Choroid plexus epithelial cell (primary cell): ENCODE measurements at regions not wholly inside any gene's neighbourhood (a gene's known extent, or its start where the extent isn't known, plus 50 kb on each side); places are given as distances from the start of the nearest gene placed in this dataset.

Experiments used
- DNase-seq: peaks from one replicate; pipeline ENCODE4 v3.0.0-alpha.2; 2010; ENCODE audit warnings: low read depth
- H3K4me3 ChIP-seq: 2 replicates; pipeline ENCODE4 v1.5.1; 2011; ENCODE audit warnings: low read depth, mild to moderate bottlenecking, control low read depth, low read length, moderate library complexity
- TF ChIP-seq, protein P1 (sequence below): conservative IDR thresholded peaks from 2 replicates; pipeline ENCODE4 v1.5.1; 2011; ENCODE audit warnings: low read depth, mild to moderate bottlenecking, control low read depth, inconsistent platforms, low read length, moderate library complexity

DNA sequence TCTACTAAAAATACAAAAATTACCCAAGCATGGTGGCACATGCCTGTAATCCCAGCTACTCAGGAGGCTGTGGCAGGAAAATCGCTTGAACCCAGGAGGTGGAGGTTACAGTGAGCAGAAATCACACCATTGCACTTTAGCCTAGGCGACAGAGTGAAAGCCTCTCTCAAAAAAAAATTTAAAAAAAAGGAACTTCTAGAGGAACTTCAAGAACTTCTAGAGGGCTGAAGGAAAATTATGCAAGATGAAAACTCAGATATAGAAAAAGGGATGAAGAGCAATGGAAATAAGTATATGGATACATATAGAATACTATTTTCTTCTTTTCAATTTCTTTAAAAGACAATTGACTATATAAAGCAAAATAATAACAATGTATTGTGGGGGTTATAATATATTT, 51.2 kb upstream of the PRR5 start:
- DNase-seq, result no peak
- TF ChIP-seq, protein P1, sequence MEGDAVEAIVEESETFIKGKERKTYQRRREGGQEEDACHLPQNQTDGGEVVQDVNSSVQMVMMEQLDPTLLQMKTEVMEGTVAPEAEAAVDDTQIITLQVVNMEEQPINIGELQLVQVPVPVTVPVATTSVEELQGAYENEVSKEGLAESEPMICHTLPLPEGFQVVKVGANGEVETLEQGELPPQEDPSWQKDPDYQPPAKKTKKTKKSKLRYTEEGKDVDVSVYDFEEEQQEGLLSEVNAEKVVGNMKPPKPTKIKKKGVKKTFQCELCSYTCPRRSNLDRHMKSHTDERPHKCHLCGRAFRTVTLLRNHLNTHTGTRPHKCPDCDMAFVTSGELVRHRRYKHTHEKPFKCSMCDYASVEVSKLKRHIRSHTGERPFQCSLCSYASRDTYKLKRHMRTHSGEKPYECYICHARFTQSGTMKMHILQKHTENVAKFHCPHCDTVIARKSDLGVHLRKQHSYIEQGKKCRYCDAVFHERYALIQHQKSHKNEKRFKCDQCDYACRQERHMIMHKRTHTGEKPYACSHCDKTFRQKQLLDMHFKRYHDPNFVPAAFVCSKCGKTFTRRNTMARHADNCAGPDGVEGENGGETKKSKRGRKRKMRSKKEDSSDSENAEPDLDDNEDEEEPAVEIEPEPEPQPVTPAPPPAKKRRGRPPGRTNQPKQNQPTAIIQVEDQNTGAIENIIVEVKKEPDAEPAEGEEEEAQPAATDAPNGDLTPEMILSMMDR, result no peak
- H3K4me3 ChIP-seq, result no peak overlapping the region

DNA sequence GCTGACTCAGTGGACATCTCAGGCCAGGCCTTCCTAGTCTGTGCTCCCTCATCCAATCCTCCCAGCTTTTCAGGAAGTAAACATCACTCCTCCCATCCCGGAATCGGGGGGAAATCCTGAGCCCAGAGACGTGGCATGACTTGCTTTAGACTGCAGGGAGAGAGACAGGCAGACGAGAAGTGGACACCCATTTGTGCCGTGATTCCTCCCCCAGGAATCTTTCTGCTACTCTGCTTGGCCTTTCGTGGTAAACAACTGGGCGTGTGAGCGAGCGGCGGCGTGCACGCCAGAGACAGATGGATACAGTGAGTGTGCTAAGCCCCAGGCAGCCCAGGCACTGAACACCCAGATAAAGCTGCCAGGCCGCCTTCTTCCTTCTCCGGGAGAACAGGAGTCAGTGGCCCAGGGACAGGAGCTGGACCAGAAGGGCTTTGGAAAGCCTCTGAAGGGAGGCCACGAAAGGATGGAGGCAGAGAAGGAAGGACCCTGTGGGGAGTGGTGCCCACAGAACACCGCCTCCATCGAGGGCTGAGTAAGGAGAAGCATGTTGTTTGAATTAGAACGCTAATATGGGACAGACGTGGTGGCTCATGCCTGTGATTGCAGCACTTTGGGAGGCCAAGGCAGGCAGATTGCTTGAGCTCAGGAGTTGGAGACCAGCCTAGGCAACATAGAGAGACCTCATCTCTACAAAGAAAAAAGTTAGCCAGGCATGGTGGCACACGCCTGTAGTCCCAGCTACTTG, 53.0 kb upstream of the PRR5 start:
- DNase-seq, result peak; percentile 49
- TF ChIP-seq, protein P1, result no peak
- H3K4me3 ChIP-seq, result no peak overlapping the region

DNA sequence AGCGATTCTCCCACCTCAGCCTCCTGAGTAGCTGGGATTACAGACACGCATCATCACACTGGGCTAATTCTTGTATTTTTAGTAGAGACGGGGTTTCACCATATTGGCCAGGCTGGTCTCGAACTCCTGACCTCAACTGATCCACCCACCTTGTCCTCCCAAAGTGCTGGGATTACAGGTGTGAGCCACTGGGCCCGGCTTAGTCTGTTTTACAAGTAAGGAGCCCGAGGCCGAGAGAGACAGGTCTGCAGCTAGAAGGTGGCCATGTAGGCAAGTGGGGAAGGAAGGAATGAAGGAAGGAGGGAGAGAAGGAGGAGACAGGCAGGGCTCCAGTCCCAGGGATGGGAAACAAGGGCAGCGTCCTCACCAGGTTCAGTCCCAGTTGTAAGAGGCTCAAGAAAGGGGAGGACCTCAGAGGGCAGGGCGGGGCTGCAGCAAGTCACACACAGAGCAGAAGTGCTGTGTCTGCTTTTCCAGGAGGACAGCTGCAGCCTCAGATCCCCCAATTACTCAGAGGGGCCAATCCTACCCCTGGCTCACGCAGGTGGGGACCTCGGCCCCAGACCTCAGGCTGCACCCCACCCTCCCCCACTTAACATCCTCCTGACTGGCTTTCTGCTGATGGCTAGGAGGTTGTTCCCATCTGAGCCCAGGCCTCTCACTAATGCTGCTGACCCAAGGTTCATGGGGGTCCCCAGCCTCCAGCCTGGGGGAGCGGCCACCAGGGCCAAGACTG, 53.8 kb upstream of the PRR5 start:
- TF ChIP-seq, protein P1, result no peak
- H3K4me3 ChIP-seq, result no peak overlapping the region
- no peak for DNase-seq

DNA sequence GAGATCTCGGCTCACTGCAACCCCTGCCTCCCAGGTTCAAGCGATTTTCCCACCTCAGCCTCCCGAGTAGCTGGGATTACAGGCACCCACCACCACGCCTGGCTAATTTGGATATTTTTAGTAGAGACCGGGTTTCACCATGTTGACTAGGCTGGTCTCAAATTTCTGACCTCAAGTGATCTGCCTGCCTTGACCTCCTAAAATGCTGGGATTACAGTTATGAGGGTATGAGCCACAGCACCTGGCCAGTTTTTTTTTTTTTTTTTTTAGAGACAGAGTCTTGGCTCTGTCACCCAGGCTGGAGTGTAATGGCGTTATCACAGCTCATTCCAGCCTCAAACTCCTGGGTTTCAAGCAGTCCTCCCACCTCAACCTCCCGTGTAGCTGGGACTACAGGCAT, 54.9 kb upstream of the PRR5 start:
- no peak for DNase-seq
- H3K4me3 ChIP-seq, result no peak overlapping the region
- TF ChIP-seq, protein P1, result no peak

DNA sequence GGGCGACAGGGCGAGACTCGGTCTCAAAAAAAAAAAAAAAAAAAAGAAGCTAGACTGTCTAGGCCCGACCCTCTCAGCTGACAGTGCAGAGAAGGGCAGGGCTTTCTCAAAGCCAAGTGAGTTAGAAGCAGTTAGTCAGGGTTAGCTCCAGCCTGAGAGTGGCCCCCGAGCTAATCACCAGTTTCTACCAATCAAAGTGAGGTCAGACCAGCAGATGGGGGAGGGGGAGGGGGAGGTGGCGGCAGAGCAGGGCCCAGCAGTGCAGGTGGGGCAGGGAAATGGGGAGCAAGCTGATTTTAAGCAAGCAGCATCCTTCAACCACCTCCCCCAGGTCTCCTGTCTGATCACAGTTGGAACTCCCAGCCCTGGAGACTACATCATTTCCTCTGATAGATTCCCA, 55.3 kb upstream of the PRR5 start:
- TF ChIP-seq, protein P1, result no peak
- no peak for DNase-seq
- no peak overlapping the region for H3K4me3 ChIP-seq

DNA sequence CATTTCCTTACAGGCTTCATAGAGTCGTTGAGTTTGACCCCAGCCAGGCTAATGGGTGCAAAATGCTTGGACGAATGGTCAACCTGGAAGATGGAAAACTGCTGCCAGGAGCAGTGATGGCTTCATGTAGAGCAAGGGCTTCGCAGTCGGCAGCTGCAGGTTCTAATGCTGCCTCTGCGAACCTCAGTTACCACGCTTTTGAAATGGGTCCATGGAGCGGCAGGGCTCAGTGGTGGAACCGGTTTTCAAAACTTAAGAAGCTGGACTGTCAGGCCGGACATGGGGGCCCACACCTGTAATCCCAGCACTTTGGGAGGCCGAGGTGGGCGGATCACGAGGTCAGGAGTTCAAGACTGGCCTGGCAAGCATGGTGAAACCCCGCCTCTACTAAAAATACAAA, 55.9 kb upstream of the PRR5 start:
- DNase-seq, result no peak
- H3K4me3 ChIP-seq, result no peak overlapping the region
- TF ChIP-seq, protein P1, result no peak
